Ovary (tissue), 7 donors: ENCODE measurements at regions not wholly inside any gene's neighbourhood (a gene's known extent, or its start where the extent isn't known, plus 50 kb on each side); places are given as distances from the start of the nearest gene placed in this dataset.

ENCODE experiments used
- DNase-seq, 5 donors: peaks; one replicate each; pipeline ENCODE4 v3.0.0-alpha.2; 2019 to 2020
- H3K27ac ChIP-seq, 2 donors: fragments of 200-600 bp; one replicate each; pipeline versions ENCODE4 v1.5.1 to v1.8.0; 2019 to 2022
- H3K27me3 ChIP-seq: fragments of 200-600 bp; one replicate; pipeline ENCODE4 v1.8.0; 2022
- H3K36me3 ChIP-seq: fragments of 200-600 bp; sonication (generic); one replicate; pipeline ENCODE4 v1.5.1; 2019
- H3K4me1 ChIP-seq: one replicate; pipeline ENCODE4 v1.8.1; 2013; ENCODE audit warnings: mild to moderate bottlenecking, moderate library complexity; ENCODE audit not compliant: insufficient read depth
- H3K4me3 ChIP-seq: fragments of 200-600 bp; sonication (generic); one replicate; pipeline ENCODE4 v1.5.1; 2017
- H3K9me3 ChIP-seq, 2 donors: fragments of 200-600 bp in 1 of 2; sonication (generic) in 1 of 2; one replicate each; pipeline versions ENCODE4 v1.5.1 to v1.8.1; 2013 to 2019; ENCODE audit warnings: mild to moderate bottlenecking in 1 of 2, moderate library complexity in 1 of 2
- CTCF ChIP-seq, 3 donors: fragments of 450-650 bp in 2 of 3; fragments of 200-600 bp in 1 of 3; IDR thresholded peaks; one replicate each; pipeline versions ENCODE4 v1.5.1 to v1.8.0; 2016 to 2022; ENCODE audit warnings: antibody characterized with exemption in 3 of 3, mild to moderate bottlenecking in 1 of 3
- EP300 ChIP-seq: sonication (generic); formaldehyde crosslinking; IDR thresholded peaks from one replicate; pipeline ENCODE4 v1.6.1; 2017; ENCODE audit warnings: antibody characterized with exemption
- POLR2A ChIP-seq: fragments of 450-650 bp; IDR thresholded peaks from one replicate; pipeline ENCODE4 v1.6.1; 2017; ENCODE audit warnings: antibody characterized with exemption, mild to moderate bottlenecking, moderate library complexity
- WGBS, 3 donors: extraction: QIAGEN DNeasy Blood & Tissue Kit in 1 of 3; methylation state at CpG; one replicate each; pipeline versions ENCODE4 v1.1.5 to v1.1.7; 2013 to 2017; 5-methylcytosine and 5-hydroxymethylcytosine counted together
- intact Hi-C, 4 donors: fragments of 100-400 bp; cut with DNase I; formaldehyde crosslinking; loops; one replicate each; pipeline versions ENCODE4 v1.11.0 to v1.15.1; 2022 to 2023
- donor health status: DM: no; HTN: no; CAD: no; lungs with moderate emphysema.
- donor health status: DM: no; HTN: no; CAD: no.
- donor health status: Bipolar disorder and iron deficiency.
- donor health status: DM: no; HTN: no; CAD: no.
- donor health status: DM: yes; HTN: yes; CAD: no.

GRCh38 chr2:150735894-150736498, 248.5 kb upstream of the RND3 start:
- no peak for TF ChIP-seq POLR2A
- TF ChIP-seq EP300, result no peak
- no peak for TF ChIP-seq CTCF (IDR thresholded peaks at IDR 0.05)
- Histone ChIP-seq H3K27ac (no peak overlapping the region), H3K4me3 (no peak overlapping the region), H3K36me3 (no peaks in the 10 kb centered on the region), H3K4me1 (no peaks in the 10 kb centered on the region), H3K27me3 (no peaks in the 10 kb centered on the region), H3K9me3 (no peaks in the 10 kb centered on the region)
- intact Hi-C loops, result no loop called here
- WGBS, 3 donors, result 89 to 92% (median 90%) methylated on average over 5 of the region's 5 CpGs
- DNase-seq, result no peak

DNA sequence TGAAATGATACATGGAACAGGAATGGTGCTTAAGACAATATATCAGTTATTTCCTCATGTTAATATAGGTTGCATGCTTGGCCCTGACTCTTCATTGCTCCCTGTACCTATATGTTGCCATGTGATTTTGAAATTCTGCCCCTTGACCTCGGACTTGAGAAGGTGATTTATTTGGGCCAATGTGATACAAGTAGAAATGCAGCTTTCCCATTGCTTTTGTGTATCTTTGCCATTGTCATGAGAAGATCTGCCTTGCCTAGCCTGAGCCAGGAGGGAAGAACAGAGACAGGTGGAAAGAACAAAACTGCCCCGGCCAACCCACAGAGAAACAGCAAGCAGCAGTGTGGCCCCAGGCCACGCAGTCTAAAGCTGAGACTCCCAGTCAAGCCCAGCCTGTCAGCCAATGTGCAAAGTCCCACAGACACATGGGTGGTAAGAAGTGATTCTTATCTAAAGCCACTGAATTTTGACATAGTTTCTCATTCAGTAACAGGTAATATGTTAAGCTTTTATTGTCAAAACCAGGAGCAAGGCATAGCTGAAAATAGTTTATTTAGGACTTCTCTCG, 245.7 kb upstream of the RND3 start:
- TF ChIP-seq POLR2A (no peak), EP300 (no peak), CTCF (IDR thresholded peaks at IDR 0.05) (no peak)
- H3K27me3 ChIP-seq, result no peaks in the 10 kb centered on the region
- H3K27ac ChIP-seq, result no peak overlapping the region
- H3K4me3 ChIP-seq, result no peak overlapping the region
- H3K4me1 ChIP-seq, result no peaks in the 10 kb centered on the region
- H3K9me3 ChIP-seq, result no peaks in the 10 kb centered on the region
- DNase-seq, result no peak
- WGBS, 3 donors, result 80 to 83% (median 81%) methylated on average over 4 of the region's 4 CpGs
- no peaks in the 10 kb centered on the region for H3K36me3 ChIP-seq
- intact Hi-C loops, result no loop called here

DNA sequence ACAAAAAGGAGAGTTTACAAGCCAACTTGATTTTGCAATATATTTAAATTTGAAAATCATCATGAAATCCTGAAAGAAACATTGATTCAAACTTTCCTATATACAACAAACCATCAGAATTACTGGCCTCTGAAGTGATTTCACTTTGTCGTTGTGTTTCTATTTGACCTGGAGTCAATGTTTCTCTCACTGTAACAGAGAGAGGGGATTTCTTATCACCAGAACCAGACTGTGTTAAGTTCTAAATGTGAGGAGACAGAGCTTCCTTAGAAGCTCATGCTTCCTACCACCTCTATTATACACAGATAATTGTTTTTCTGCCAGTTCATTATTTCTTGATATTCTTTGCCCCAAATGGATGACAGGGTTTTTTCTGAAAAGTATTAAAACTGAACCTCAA, 245.0 kb upstream of the RND3 start:
- no peak for DNase-seq
- Histone ChIP-seq H3K4me1 (no peaks in the 10 kb centered on the region), H3K27ac (no peak overlapping the region), H3K27me3 (no peaks in the 10 kb centered on the region), H3K4me3 (no peak overlapping the region), H3K9me3 (no peaks in the 10 kb centered on the region), H3K36me3 (no peaks in the 10 kb centered on the region)
- WGBS, 3 donors, result 10 to 14% (median 11%) methylated on average over 1 of the region's 1 CpG
- TF ChIP-seq CTCF (IDR thresholded peaks at IDR 0.05), result no peak
- TF ChIP-seq EP300, result no peak
- TF ChIP-seq POLR2A, result no peak
- intact Hi-C loops, result no loop called here

- Histone ChIP-seq H3K36me3 (no peaks in the 10 kb centered on the region), H3K27ac (no peak overlapping the region), H3K27me3 (no peaks in the 10 kb centered on the region), H3K4me3 (no peak overlapping the region), H3K9me3 (no peaks in the 10 kb centered on the region), H3K4me1 (no peaks in the 10 kb centered on the region)
- DNase-seq, result no peak
- TF ChIP-seq CTCF (IDR thresholded peaks at IDR 0.05) (no peak), POLR2A (no peak), EP300 (no peak)
- intact Hi-C loops, result no loop called here
Measured at GRCh38 chr2:150732064-150732463, 244.6 kb upstream of the RND3 start.
